Activated naive CD4-positive, alpha-beta T cell treated with anti-CD3 and anti-CD28 coated beads, Interleukin-2, amount 50 U/mL, for 72 hours (primary cell): ENCODE measurements at regions not wholly inside any gene's neighbourhood (a gene's known extent, or its start where the extent isn't known, plus 50 kb on each side); places are given as distances from the start of the nearest gene placed in this dataset.
"Not testable (repeated sequence)": the region's sequence is repeated elsewhere in the genome, so short reads cannot be mapped to it uniquely, and the experiment has no call there.

Experiments used
- ATAC-seq, 2 donors: fragments of 150-1000 bp; cut with Tn5 transposase; 2 replicates each; pipeline ENCODE4 v1.10.0; 2021; ENCODE audit warnings: mild to moderate bottlenecking in 2 of 2, moderate library complexity in 2 of 2
- DNase-seq, 2 donors: peaks; one replicate each; pipeline ENCODE4 v3.0.0; 2021 to 2022; ENCODE audit warnings: low spot score in 2 of 2
- H3K27ac Mint-ChIP-seq, 2 donors: one replicate each; pipeline ENCODE4 v1.8.0; 2022; ENCODE audit warnings: mild to moderate bottlenecking in 2 of 2, mixed read lengths in 2 of 2
- H3K36me3 Mint-ChIP-seq, 2 donors: one replicate each; pipeline ENCODE4 v1.8.0; 2022; ENCODE audit warnings: mixed read lengths in 2 of 2
- H3K9me3 Mint-ChIP-seq, 2 donors: one replicate each; pipeline ENCODE4 v1.8.0; 2022; ENCODE audit warnings: mixed read lengths in 2 of 2

DNA sequence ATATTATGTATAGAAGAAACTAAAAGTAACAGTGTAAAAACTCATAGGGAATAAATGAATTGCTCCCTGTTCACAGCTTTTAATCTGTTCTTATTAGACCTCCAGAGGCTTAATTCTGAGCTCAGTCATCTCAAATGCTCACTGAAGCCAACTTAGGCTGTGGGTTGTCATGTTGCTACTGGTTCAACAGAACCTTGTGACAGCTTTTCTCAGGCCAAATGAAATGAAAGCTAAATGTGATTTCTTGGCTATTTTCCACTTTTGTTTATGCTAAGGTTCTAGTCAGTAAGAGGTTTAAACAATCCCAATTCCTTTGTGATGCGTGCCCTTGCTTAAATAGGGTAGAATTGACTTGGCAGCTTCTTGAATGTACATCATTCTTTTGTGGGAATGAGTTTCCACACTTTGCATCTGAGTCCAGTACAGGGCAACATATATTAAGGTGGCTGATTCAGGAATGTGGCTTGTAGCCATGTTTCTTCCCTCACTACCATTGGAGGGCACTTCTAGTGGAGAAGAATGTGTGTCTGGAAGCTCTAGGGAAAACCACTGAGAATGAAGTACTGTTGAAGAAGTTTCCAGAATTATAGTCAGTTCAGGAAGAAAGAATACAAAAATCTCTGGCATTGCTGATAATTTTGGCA is 156.4 kb downstream of the NEDD1 start:
- H3K9me3 Mint-ChIP-seq, result no peaks in the 10 kb centered on the region
- ATAC-seq, result no peak

DNA sequence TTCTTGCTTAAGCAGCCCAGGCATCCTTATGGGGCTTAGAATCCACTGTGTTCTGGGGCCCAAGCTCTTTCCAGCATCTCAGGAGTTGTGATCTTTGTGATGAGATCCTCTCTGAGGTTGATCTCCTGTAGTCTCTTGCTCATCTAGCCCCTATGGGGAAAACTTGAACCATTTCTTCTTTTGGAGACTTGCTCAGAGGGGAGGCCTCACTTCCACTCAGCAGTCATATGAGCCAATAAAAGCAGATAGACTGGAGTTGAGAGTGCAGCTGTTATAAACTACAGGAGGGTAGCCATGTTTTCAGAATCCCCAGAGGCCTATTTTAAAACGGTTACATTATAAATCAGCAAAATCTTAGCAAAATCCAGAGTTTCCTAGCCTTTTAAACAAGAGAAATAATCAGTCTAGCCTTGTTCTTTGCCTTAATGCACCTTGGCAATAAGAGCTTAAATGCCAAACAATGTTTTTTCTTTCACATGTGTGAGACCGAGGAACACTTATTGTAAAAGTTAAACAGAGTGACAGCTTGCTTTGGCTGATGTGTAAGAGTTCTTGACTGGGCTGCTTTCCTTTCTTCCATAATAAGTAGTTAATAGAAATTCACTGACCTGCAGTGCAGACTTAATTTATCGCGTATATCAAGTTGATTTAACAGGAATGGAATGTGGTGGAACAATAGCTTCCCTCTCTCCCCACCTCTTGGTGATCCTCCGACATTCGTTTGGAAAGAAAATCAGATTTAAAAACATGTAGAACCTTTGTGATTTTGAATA is 168.3 kb downstream of the NEDD1 start:
- Mint-ChIP-seq H3K9me3 (no peaks in the 10 kb centered on the region), H3K36me3 (no peaks in the 10 kb centered on the region), H3K27ac (no peak overlapping the region)
- DNase-seq (no peak), ATAC-seq (no peak)

More for the DNA sequence above, 156.4 kb downstream of the NEDD1 start:
- no peak overlapping the region for H3K27ac Mint-ChIP-seq
- H3K36me3 Mint-ChIP-seq, result no peaks in the 10 kb centered on the region
- DNase-seq, result no peak

DNA sequence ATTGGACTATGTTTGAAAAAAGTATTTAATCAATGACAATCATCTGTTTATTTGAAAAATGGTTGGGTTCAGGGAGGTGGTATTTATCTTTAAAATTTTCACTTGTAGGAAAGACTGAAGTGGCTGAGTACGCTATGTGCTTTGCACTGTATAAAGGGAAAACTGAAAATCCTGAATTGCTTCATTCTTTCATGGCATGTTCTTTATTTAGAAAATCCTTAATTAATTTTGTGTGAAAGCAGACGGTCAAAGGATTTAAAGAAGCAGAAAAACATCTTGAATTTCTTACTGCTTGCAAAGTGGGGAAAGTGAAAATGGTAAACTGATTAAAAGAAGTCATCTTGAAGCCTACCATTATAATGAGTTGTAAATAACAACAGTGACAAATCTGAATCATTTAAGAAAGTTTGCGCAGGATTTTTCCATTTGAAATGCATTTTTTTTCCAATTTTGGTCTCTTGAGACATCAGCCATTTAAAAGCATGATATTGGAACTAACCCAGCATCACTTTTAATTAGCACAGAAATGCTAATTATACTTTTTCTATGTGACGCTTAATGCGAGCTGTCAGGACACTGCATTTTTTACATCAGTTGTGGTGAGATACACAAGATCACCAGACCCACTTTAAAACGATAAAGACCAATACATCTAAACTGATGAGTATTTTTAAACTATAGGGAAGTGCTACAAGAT is 169.0 kb downstream of the NEDD1 start:
- Mint-ChIP-seq H3K27ac (no peak overlapping the region), H3K9me3 (no peaks in the 10 kb centered on the region), H3K36me3 (no peaks in the 10 kb centered on the region)
- ATAC-seq (no peak), DNase-seq (no peak)

DNA sequence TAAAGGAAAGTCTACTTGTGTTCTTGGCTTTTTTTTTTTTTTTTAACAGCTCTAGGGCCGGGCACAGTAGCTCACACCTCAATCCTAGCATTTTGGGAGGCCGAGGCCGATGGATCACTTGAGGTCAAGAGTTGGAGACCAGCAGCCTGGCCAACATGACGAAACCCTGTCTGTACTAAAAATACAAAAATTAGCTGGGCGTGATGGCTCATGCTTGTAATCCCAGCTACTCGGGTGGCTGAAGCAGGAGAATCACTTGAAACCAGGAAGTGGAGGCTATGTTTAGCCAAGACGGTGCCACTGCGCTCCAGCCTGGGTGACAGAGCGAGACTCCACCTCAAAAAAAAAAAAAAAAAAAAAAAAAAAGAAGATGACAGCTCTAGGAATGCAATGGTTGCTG is 169.9 kb downstream of the NEDD1 start:
- not testable (repeated sequence) for H3K27ac Mint-ChIP-seq, ATAC-seq, H3K9me3 Mint-ChIP-seq, H3K36me3 Mint-ChIP-seq, DNase-seq

DNA sequence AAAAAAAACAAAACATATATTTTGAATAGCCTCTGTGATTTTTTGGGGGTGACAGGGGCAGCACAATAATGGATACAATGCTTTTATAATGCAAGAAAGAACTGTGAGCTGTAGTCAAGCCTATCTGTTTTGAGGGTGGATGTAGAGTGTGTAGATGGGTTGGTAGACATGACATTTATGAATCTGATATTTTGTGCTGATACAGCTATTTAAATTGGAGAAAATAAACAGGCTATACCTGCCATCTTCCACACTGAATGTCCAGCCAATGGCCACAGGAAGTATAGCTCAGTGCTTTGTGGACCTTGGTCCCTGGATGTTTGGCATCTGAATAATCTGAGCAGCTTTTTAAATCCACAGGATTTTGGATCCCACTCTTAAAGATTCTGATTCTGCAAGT is 175.0 kb downstream of the NEDD1 start:
- ATAC-seq (no peak), DNase-seq (no peak)
- H3K9me3 Mint-ChIP-seq, result no peaks in the 10 kb centered on the region

DNA sequence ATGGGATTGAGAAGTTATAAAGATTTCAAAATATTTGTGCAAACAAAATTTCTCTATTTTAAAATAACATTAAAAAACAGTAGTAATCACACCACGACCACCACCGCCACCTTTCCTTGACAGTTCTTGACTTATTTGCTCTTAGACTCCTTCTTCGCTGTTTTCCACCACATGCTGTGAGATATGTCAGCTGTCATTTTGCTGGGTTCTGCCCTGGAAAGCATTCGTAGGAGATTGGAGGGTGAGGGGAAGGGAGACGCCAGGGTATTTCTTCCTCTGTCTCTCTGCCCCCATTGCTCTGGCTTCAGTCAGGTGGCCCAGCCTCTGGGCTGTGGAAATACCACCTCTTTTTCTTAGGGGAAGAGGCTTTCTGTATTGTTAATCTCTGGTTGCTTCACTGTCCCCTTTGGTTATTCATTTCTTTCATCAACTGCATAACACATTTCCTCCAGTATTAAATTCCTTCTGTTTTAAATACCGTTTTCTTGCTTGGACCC is 186.2 kb downstream of the NEDD1 start:
- no peak for DNase-seq
- Mint-ChIP-seq H3K9me3 (no peaks in the 10 kb centered on the region), H3K36me3 (no peaks in the 10 kb centered on the region), H3K27ac (no peak overlapping the region)
- ATAC-seq, result no peak

More for the DNA sequence above, 175.0 kb downstream of the NEDD1 start:
- Mint-ChIP-seq H3K36me3 (no peaks in the 10 kb centered on the region), H3K27ac (no peak overlapping the region)

DNA sequence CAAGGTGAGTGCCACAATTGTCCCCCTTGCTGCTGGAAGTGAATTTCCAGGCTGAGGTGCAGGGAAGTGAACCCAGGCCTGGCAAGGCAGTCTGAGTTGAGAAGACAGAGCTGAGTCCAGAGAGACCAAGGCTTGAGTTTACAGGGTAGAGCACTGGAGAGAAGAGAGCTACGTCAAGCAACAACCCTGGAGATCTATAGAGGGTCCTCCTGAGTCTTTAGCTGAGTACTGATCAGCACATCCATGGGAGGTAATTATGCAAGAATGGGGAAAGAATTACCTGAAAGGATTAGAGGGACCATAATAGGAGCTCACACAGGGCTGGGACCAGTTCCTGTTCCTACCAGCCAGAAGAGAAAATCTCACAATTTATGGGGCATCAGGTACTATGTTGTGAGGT is 190.7 kb downstream of the NEDD1 start:
- no peaks in the 10 kb centered on the region for H3K36me3 Mint-ChIP-seq
- peaks cover 0 to 6% of the 10 kb centered on the region in 2 donors for H3K9me3 Mint-ChIP-seq
- H3K27ac Mint-ChIP-seq, result no peak overlapping the region
- DNase-seq (no peak), ATAC-seq (no peak)

DNA sequence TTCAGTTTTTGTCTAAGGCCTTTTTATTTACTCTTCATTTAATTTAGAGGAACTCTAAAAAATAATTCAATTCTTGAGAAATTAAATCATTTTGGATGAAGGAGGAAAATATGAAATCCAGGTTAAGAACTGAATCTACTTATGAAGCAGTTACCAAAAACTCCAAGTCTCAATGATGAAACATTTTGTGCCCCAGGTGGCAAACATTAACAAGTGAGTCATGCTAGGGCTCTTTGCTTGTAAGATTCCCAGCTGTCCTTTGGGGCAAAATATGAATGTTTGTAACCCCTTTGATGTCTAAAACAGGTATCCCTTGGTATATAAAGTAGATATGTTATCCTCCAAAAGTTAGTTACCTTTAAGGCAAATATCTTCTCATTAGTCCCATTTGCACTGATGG is 202.4 kb downstream of the NEDD1 start:
- Mint-ChIP-seq H3K36me3 (peaks cover 0 to 10% of the 10 kb centered on the region in 2 donors), H3K27ac (no peak overlapping the region), H3K9me3 (peaks cover 14 to 24% of the 10 kb centered on the region in 2 donors)
- no peak for DNase-seq
- ATAC-seq, result no peak

DNA sequence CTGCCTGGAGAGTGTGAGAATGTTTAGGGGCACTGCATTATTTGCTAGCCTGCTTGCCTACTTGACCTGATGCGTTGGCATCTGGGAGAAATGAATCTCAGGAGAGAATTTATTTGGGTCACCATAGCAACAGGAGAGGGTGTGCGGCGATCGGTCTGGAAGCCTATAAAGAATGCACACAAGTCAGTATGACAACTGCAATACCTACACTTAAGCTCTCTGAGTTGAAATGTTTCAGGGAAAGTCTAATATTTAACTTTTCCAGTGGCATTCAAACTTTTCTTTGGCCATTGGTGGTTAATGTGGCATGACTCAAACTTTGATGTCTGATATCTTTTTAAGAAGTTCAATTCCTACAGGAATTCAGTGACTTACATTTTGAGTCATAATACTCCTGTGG is 205.1 kb downstream of the NEDD1 start:
- H3K36me3 Mint-ChIP-seq, result peaks cover 0 to 4% of the 10 kb centered on the region in 2 donors
- DNase-seq (no peak), ATAC-seq (no peak)
- H3K9me3 Mint-ChIP-seq, result peaks cover 2 to 9% of the 10 kb centered on the region in 2 donors
- H3K27ac Mint-ChIP-seq, result no peak overlapping the region

DNA sequence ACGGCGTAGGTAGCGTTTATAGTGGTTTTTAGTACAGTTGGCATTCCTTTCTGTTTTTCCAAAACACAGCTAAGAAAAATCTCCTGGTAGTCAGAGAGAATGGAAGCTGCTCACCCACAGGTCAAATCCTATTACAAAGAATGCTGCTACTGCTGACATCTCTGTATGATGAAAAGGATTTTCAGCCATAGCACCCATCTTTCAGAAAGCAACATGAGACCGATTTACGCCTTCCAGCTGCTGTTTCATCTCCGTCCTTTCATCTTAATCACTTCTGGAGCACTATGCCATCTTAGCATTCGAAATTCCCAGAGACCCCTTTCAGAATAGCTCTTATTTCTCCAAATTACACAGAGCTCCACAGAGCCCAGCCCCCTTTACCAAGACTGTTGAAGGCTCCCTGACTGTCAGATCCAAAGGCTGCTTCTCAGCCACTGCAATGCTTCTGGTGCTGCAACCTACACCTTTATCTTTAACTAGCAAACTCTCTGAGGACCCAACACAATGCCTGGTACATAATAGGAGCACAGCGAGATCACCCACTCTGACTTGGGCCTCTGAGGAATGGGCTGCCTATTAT is 211.8 kb downstream of the NEDD1 start:
- DNase-seq, result no peak
- H3K9me3 Mint-ChIP-seq, result peaks cover 0 to 2% of the 10 kb centered on the region in 2 donors
- H3K27ac Mint-ChIP-seq, result no peak overlapping the region
- no peak for ATAC-seq
- H3K36me3 Mint-ChIP-seq, result no peaks in the 10 kb centered on the region

DNA sequence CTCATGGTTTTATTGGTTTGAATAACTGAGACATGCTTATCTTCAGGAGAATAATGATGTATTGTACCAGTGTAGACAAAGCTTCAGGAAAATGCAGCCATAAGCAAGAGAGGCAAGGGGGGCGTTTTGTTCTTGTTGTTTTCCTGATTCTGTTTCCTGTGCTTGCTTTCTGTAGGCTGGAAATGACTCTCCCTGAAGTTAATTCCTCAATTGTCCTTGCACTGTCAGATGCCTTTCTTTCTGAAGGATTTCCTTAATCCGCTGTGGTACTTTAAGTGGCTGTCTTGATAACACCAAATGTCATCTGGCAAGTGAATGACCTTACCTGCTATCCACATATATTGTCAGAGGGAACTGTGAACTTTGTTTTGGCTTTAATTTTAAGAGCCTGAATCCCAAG is 220.0 kb downstream of the NEDD1 start:
- Mint-ChIP-seq H3K9me3 (peaks cover 0 to 4% of the 10 kb centered on the region in 2 donors), H3K36me3 (no peaks in the 10 kb centered on the region), H3K27ac (no peak overlapping the region)
- no peak for DNase-seq
- ATAC-seq, result no peak

DNA sequence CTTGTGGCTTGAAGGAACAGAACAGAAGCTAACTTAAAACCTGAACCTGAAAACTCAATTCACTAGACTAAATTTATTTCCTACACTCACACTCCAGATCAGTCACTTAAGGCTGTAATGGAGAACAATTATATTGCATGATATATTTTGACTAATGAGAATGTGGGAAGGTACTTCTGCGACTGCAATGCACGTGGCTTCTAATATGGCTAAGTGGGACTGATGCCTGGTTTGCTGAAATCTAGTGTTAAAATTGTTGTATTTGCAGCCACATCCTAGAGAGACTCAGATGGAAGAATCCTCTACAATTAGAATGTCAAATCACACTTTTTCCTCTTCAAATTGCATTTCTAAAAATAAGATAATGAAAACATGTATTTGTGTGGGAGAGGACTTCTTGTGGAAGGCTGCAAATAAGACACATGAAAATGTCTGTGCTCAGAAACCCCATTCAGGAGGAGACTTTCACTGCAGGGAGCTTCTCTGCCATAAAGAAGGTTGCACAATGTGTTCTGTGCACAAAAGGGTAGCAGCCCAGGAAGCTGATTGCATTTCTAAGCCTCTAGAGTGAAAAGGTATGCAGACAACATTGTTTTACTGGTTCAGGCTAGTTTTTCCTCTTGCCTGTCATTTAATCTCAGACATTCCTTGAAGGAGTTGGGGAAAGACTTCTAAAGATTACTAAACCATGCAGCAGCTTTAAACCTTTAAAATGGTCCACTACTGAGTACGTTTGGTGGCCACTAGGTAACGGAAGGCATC is 224.3 kb downstream of the NEDD1 start:
- DNase-seq (no peak), ATAC-seq (no peak)
- Mint-ChIP-seq H3K27ac (no peak overlapping the region), H3K36me3 (no peaks in the 10 kb centered on the region), H3K9me3 (peaks cover 0 to 4% of the 10 kb centered on the region in 2 donors)

DNA sequence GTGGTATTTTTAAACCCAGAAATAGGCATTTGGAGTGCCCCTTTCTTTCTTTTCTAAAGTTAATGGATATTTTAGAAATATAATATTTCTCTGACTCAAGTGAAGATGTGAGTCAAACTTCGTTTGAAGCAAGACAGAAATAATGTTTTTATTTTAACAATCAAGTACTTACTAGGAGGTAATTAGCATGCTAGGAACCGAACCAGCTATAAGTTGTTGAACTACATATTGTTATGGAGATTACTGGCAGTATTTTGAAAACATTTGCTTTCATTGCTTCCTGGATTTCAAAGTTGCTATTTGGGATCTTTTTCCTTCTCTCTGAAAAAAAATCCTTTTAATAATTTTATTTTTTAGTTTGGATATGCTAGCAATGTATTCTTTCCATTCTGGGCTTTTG is 225.2 kb downstream of the NEDD1 start:
- H3K27ac Mint-ChIP-seq, result no peak overlapping the region
- H3K9me3 Mint-ChIP-seq, result peaks cover 0 to 4% of the 10 kb centered on the region in 2 donors
- H3K36me3 Mint-ChIP-seq, result no peaks in the 10 kb centered on the region
- no peak for ATAC-seq
- DNase-seq, result no peak

DNA sequence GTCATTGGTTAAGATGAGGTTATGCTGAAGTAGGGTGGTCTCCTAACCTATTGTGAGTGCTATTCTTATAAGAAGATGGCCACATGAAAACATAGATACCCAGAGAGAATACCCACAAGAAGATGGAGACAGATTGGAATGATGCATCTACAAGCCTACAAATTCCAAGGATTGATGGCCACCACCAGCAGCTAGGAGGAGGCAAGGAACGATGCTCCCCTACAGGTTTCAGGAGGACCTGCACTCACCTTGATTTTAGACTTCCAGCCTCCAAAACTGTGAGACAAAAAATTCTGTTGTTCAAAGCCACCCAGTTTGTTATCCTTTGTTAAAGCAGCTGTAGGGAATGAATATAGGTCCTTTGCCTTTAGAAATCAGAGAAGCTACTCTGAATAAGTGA is 227.4 kb downstream of the NEDD1 start:
- Mint-ChIP-seq H3K36me3 (no peaks in the 10 kb centered on the region), H3K27ac (no peak overlapping the region), H3K9me3 (peaks cover 0 to 4% of the 10 kb centered on the region in 2 donors)
- DNase-seq, result no peak
- no peak for ATAC-seq

DNA sequence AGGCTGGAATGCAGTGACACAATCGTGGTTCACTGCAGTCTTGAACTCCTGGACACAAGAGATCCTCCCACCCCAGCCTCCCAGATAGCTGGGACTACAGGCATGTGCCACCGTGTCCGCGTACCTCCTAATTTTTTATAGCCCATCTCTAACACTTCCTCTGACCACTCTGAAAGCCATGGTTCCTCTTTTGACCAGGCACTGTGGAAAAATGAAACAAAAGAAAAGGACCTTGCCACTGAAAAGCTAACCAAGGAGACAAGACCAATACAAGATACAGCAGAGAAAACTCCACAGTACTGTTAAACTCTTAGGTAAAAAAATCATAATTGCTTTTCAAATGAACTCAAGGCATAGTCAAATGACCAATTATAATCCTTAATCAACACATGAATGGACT is 233.3 kb downstream of the NEDD1 start:
- H3K36me3 Mint-ChIP-seq, result no peaks in the 10 kb centered on the region
- DNase-seq (no peak), ATAC-seq (no peak)
- H3K27ac Mint-ChIP-seq, result no peak overlapping the region
- no peaks in the 10 kb centered on the region for H3K9me3 Mint-ChIP-seq

DNA sequence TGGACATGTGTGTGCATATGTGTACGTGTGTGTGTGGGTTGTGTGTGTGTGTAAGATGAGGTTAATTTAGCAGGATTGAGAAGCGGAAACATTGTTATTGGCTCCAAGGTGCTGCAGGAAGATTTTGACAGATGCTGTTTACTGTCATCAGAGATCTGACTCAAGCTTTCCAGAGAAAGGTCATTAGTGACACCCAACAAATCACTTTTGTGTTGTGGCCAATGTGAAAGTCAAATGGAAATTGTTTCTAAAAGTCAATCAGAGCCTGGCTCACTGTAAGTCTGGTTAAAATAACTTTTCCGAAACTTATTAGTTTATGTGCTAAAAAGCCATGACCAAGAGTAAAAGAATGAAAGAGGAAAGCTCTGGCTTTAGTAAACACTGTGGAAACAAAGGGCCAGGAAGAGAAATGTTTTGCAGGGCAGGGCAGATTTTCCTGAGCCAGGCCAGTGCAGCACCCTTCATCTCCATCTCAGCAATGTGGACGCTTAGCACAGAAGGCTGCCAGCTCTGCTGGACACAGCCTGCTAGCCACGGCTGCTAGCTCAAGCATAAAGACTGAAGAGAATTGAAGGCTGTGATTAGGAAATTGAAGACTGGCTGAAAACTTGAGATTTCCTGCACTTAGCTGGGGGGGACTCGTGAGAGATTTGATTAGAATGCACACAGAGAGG is 235.8 kb downstream of the NEDD1 start:
- H3K9me3 Mint-ChIP-seq, result no peaks in the 10 kb centered on the region
- DNase-seq (no peak), ATAC-seq (no peak)
- H3K36me3 Mint-ChIP-seq, result no peaks in the 10 kb centered on the region
- H3K27ac Mint-ChIP-seq, result no peak overlapping the region
